RWPE2 (cell line): ENCODE measurements at regions not wholly inside any gene's neighbourhood (a gene's known extent, or its start where the extent isn't known, plus 50 kb on each side); places are given as distances from the start of the nearest gene placed in this dataset.
A peak's percentile ranks its signal among the peaks of the same experiment; 100 is the strongest.

Source experiments
- ATAC-seq: fragments of 200-7000 bp; cut with Tn5 transposase; 3 replicates; pipeline ENCODE4 v1.9.1; 2021; ENCODE audit warnings: low read depth
- DNase-seq: peaks from one replicate; pipeline ENCODE4 v3.0.0-alpha.2; 2020; ENCODE audit warnings: low spot score
- H3K27ac ChIP-seq: fragments of 450-650 bp; 2 replicates; pipeline ENCODE4 v1.5.1; 2017; ENCODE audit warnings: mild to moderate bottlenecking; ENCODE audit not compliant: poor library complexity, severe bottlenecking
- H3K27me3 ChIP-seq: fragments of 250-450 bp; sonication (Bioruptor Pico); 2 replicates; pipeline ENCODE4 v1.5.1; 2021; ENCODE audit warnings: mild to moderate bottlenecking, moderate library complexity; ENCODE audit not compliant: insufficient read depth, poor library complexity, severe bottlenecking
- H3K36me3 ChIP-seq: fragments of 250-450 bp; sonication (Bioruptor Pico); 2 replicates; pipeline ENCODE4 v1.5.1; 2020; ENCODE audit warnings: low read depth, mild to moderate bottlenecking, moderate library complexity
- H3K4me1 ChIP-seq: fragments of 250-450 bp; sonication (Bioruptor Pico); 2 replicates; pipeline ENCODE4 v1.5.1; 2021; ENCODE audit warnings: mild to moderate bottlenecking, moderate library complexity; ENCODE audit not compliant: insufficient read depth, poor library complexity, severe bottlenecking
- H3K4me3 ChIP-seq: fragments of 250-450 bp; sonication (Bioruptor Pico); 2 replicates; pipeline ENCODE4 v1.5.1; 2021; ENCODE audit warnings: mild to moderate bottlenecking, moderate library complexity; ENCODE audit not compliant: severe bottlenecking
- H3K9me3 ChIP-seq: fragments of 250-450 bp; sonication (Bioruptor Pico); 2 replicates; pipeline ENCODE4 v1.5.1; 2021; ENCODE audit warnings: mild to moderate bottlenecking, moderate library complexity; ENCODE audit not compliant: severe bottlenecking
- CTCF ChIP-seq: fragments of 450-650 bp; IDR thresholded peaks from one replicate; pipeline ENCODE4 v1.5.1; 2017; ENCODE audit warnings: mild to moderate bottlenecking, moderate library complexity; ENCODE audit not compliant: poor library complexity, severe bottlenecking

DNA sequence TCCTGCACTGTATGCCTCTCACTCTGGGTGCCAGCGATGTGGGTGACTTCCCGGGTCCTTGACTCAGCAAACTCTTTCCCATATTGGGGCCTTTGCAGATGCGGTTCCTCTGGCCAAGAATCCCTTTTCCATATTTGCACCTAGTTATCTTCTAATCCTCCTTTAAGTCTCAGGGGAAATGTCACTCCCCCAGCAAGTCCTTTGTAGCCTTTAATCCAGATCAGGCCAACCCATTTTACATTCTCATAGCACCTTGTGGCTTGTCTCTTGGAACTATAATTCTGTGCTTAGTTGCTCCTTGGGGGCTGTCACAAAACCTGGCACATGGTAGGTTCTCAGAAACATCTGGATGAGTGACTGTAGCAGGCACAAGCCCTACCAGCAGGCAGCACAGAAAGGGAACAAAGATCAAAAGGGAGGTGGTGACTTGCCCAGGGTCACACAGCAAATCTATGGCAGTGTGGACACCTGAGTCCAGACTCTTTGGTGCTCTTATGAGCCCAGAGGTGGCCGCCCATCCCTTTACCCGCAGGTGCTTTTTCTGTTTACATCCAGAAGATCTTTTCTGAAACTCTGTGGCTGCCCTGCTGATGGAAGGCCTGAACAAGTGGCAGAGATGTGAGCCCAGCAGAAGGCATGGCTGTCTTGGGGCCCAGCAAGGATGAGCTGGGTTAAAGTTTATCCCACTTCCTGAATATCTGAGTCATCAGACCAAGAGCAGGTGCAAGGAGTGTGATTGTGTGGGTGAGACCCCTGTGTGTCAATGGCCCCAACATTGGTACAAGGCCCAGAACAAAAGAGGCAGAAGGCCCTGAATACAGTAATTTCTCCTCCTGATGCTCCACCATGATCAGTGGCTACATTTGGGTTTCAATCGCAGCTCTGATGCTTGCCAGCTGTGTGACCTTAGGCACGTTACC, 78.6 kb upstream of the GRK3 start:
- Histone ChIP-seq H3K4me1 (no peaks in the 10 kb centered on the region), H3K27me3 (no peaks in the 10 kb centered on the region), H3K9me3 (no peaks in the 10 kb centered on the region), H3K36me3 (no peaks in the 10 kb centered on the region), H3K4me3 (no peak overlapping the region), H3K27ac (no peak overlapping the region)
- ATAC-seq (no peak), DNase-seq (no peak)
- TF ChIP-seq CTCF: no peak

DNA sequence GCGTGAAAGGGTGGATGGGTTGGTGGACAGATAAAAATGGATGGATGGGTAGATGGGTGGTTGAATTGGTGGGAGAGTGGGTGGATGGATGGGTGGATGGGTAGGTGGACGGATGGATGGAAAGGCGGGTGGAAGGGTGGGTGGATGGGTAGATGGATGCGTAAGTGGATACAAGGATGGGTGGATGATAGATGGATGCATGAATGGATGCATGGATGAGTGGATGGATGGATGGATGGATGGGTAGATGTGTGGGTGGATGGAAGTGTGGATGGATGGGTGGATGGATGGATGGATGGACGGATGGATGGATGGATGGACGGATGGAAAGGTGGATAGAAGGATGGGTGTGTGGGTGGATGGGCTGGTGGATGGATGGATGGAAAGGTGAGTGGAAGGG, 77.0 kb upstream of the GRK3 start:
- no peak for ATAC-seq
- Histone ChIP-seq H3K27me3 (no peaks in the 10 kb centered on the region), H3K4me3 (no peak overlapping the region), H3K27ac (no peak overlapping the region), H3K4me1 (no peaks in the 10 kb centered on the region), H3K36me3 (no peaks in the 10 kb centered on the region), H3K9me3 (no peaks in the 10 kb centered on the region)
- no peak for DNase-seq
- TF ChIP-seq CTCF: no peak

GRCh38 chr22:25488244-25489020, 76.0 kb upstream of the GRK3 start:
- Histone ChIP-seq H3K9me3 (no peaks in the 10 kb centered on the region), H3K27ac (no peak overlapping the region), H3K27me3 (no peaks in the 10 kb centered on the region), H3K4me3 (no peak overlapping the region), H3K4me1 (no peaks in the 10 kb centered on the region), H3K36me3 (no peaks in the 10 kb centered on the region)
- ATAC-seq: peak; percentile 79
- no peak for DNase-seq
- no peak for TF ChIP-seq CTCF

DNA sequence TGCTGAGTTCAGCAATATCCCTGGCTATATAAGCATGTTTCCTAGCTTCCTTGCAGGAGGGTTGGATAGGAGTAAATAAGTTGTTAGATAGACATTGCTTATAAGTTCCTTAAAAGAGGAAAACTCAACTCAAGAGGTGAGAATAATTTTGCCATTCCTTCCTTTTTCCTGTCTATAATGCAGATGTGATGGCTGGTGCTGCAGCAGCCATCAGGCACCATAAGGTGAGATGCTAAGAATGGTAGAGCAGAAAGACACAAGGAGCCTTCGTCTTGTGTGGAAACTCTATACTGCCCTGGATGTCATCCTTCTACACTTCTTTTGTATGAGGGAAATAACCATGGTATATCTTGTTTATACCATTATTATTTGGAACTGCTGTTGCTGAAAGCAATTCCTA, 74.5 kb upstream of the GRK3 start:
- DNase-seq: no peak
- Histone ChIP-seq H3K27me3 (no peaks in the 10 kb centered on the region), H3K36me3 (no peaks in the 10 kb centered on the region), H3K9me3 (no peaks in the 10 kb centered on the region), H3K27ac (no peak overlapping the region), H3K4me3 (no peak overlapping the region), H3K4me1 (no peaks in the 10 kb centered on the region)
- no peak for TF ChIP-seq CTCF
- ATAC-seq: no peak
